Vagina (tissue), 2 donors: ENCODE measurements at regions not wholly inside any gene's neighbourhood (a gene's known extent, or its start where the extent isn't known, plus 50 kb on each side); places are given as distances from the start of the nearest gene placed in this dataset.

ENCODE experiments used
- CTCF ChIP-seq, 3 experiments: fragments of 450-650 bp in 2 of 3; fragments of 200-600 bp in 1 of 3; sonication (generic) in 1 of 3; IDR thresholded peaks; one replicate each; pipeline ENCODE4 v1.5.1; 2017 to 2019; ENCODE audit warnings: antibody characterized with exemption in 3 of 3, mild to moderate bottlenecking in 2 of 3, moderate library complexity in 2 of 3
- POLR2A ChIP-seq, 2 donors: fragments of 450-650 bp; IDR thresholded peaks; one replicate each; pipeline ENCODE4 v1.6.1; 2017; ENCODE audit warnings: antibody characterized with exemption in 2 of 2, mild to moderate bottlenecking in 2 of 2, moderate library complexity in 2 of 2
- POLR2AphosphoS5 ChIP-seq, 2 donors: sonication (generic); formaldehyde crosslinking; IDR thresholded peaks; one replicate each; pipeline ENCODE4 v1.9.0; 2017; ENCODE audit warnings: antibody characterized with exemption in 2 of 2, mild to moderate bottlenecking in 2 of 2, low read depth in 1 of 2; ENCODE audit not compliant: insufficient read depth in 1 of 2

GRCh38 chr13:83325125-83325853 lies 557.0 kb downstream of the SLITRK1 start:
- TF ChIP-seq CTCF (IDR thresholded peaks at IDR 0.05), result no peak
- no peak for TF ChIP-seq POLR2A (IDR thresholded peaks at IDR 0.05)
- TF ChIP-seq POLR2AphosphoS5 (IDR thresholded peaks at IDR 0.05; ENCODE audit: insufficient read depth in 1 of 2, low read depth in 1 of 2), result no peak
